T-cell (primary cell): ENCODE measurements at regions not wholly inside any gene's neighbourhood (a gene's known extent, or its start where the extent isn't known, plus 50 kb on each side); places are given as distances from the start of the nearest gene placed in this dataset.

Experiments used
- ATAC-seq, 4 experiments: fragments of 200-7000 bp in 3 of 4; fragments of 150-1000 bp in 1 of 4; cut with Tn5 transposase; replicated peaks in 1 of 4; 1 replicate in 3 of 4; 2 replicates in 1 of 4; pipeline ENCODE4 v1.10.0; 2021; ENCODE audit warnings: moderate library complexity in 3 of 4, mild to moderate bottlenecking in 2 of 4, moderate number of reproducible peaks in 1 of 4
- CTCF ChIA-PET, 2 donors: fragments of 300-600 bp; sonication (Branson Sonifier 250); formaldehyde crosslinking; loops; one replicate each; lab custom pipeline; 2022; ENCODE audit warnings: antibody characterized with exemption in 2 of 2; lab: Charles Lee
- POLR2A ChIA-PET, 2 donors: fragments of 300-600 bp; sonication (Branson Sonifier 250); formaldehyde crosslinking; loops; one replicate each; lab custom pipeline; 2022; ENCODE audit warnings: antibody characterized with exemption in 2 of 2; lab: Charles Lee
- DNase-seq, 35 experiments: peaks; one replicate each; pipeline versions ENCODE4 v3.0.0 to v3.0.0-alpha.2; 2013 to 2023
- H3K27ac ChIP-seq: one replicate; pipeline ENCODE4 v1.5.1; 2013; ENCODE audit warnings: low read length
- H3K27me3 ChIP-seq, 2 experiments: replicated peaks in 1 of 2; 1 replicate in 1 of 2; 2 replicates in 1 of 2; pipeline versions ENCODE4 v1.6.1 to v1.7.0; 2013; ENCODE audit warnings: low read length in 1 of 2, mixed read lengths in 1 of 2; ENCODE audit not compliant: control insufficient read depth in 2 of 2, insufficient read depth in 2 of 2; ENCODE audit errors: extremely low read depth in 1 of 2
- H3K36me3 ChIP-seq, 2 donors: 1 replicate in 1 of 2; 2 replicates in 1 of 2; pipeline versions ENCODE4 v1.6.1 to v1.7.0; 2013; ENCODE audit warnings: low read length in 1 of 2; ENCODE audit not compliant: control insufficient read depth in 2 of 2, insufficient read depth in 1 of 2; ENCODE audit errors: extremely low read depth in 1 of 2
- H3K4me1 ChIP-seq, 2 experiments: 1 replicate in 1 of 2; 2 replicates in 1 of 2; pipeline versions ENCODE4 v1.6.1 to v1.7.0; 2013; ENCODE audit warnings: low read length in 2 of 2, mixed read lengths in 1 of 2; ENCODE audit not compliant: insufficient read depth in 2 of 2, control insufficient read depth in 1 of 2; ENCODE audit errors: extremely low read depth in 1 of 2
- H3K4me3 ChIP-seq, 2 donors: 1 replicate in 1 of 2; 2 replicates in 1 of 2; pipeline versions ENCODE4 v1.5.1 to v1.7.0; 2013; ENCODE audit warnings: mild to moderate bottlenecking in 2 of 2, low read length in 1 of 2, moderate library complexity in 1 of 2; ENCODE audit not compliant: control insufficient read depth in 1 of 2; ENCODE audit errors: extremely low read depth in 1 of 2
- H3K9me3 ChIP-seq: 2 replicates; pipeline ENCODE4 v1.7.0; 2013
- H3K27ac Mint-ChIP-seq, 2 donors: one replicate each; pipeline ENCODE4 v1.8.0; 2020 to 2021; ENCODE audit warnings: mild to moderate bottlenecking in 2 of 2, mixed read lengths in 2 of 2
- H3K27me3 Mint-ChIP-seq, 2 donors: one replicate each; pipeline ENCODE4 v1.8.0; 2021 to 2022; ENCODE audit warnings: mixed read lengths in 2 of 2
- H3K36me3 Mint-ChIP-seq: one replicate; pipeline ENCODE4 v1.8.0; 2021; ENCODE audit warnings: mixed read lengths
- H3K4me1 Mint-ChIP-seq, 3 donors: one replicate each; pipeline ENCODE4 v1.8.0; 2020 to 2022; ENCODE audit warnings: mixed read lengths in 3 of 3, mild to moderate bottlenecking in 1 of 3
- H3K4me3 Mint-ChIP-seq, 3 donors: one replicate each; pipeline ENCODE4 v1.8.0; 2020 to 2022; ENCODE audit warnings: mild to moderate bottlenecking in 3 of 3, mixed read lengths in 3 of 3, moderate library complexity in 3 of 3
- H3K9me3 Mint-ChIP-seq, 3 donors: one replicate each; pipeline ENCODE4 v1.8.0; 2020 to 2022; ENCODE audit warnings: mixed read lengths in 3 of 3
- WGBS: methylation state at CpG from one replicate; pipeline ENCODE4 v1.1.5; 2013; ENCODE audit warnings: missing lambda C conversion rate; ENCODE audit not compliant: insufficient coverage; 5-methylcytosine and 5-hydroxymethylcytosine counted together

DNA sequence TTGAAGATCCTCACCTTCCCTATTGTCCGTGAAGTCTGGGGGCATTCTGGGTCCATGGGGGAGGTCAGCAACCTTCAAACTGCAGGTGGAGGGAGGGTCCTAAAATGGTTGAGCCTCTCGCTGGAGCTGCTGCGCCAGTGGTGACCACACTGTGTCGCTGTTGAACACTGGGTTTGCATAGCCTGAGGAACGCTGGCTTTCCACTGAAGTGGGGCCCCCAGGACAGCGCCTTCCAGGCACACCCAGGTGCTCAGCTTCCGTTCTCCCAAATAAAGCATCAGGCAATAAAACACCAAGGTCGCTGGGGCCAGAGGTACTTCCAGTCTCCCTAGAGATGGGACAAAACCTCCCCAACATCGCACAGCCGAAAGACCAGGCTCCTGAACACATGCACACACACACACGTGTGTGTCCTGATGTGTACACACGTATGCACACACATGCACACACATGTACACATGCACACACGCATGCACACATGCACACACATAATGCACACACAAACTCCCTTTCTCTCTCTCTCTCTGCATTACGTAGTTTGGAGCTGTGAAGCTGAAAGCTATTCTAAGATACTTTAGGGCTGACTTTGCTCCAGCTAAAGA is 120.6 kb downstream of the IRF8 start:
- Mint-ChIP-seq H3K4me3 (no peak overlapping the region), H3K4me1 (no peaks in the 10 kb centered on the region), H3K27ac (no peak overlapping the region), H3K27me3 (peaks cover 30 to 38% of the 10 kb centered on the region in 2 donors), H3K9me3 (peaks cover 3 to 24% (median 11%) of the 10 kb centered on the region in 3 donors), H3K36me3 (peaks cover 5% of the 10 kb centered on the region)
- DNase-seq (no peak), ATAC-seq (no peak)
- no peak overlapping the region for H3K27ac ChIP-seq
- H3K9me3 ChIP-seq, result peaks cover 3% of the 10 kb centered on the region
- H3K4me3 ChIP-seq, result no peak overlapping the region
- ChIA-PET CTCF (no interaction called here), POLR2A (no interaction called here)
- peaks cover 0 to 45% of the 10 kb centered on the region in 2 experiments for H3K27me3 ChIP-seq
- no peaks in the 10 kb centered on the region for H3K4me1 ChIP-seq
- H3K36me3 ChIP-seq, result no peaks in the 10 kb centered on the region
- 79% methylated on average over 10 of the region's 14 CpGs for WGBS

DNA sequence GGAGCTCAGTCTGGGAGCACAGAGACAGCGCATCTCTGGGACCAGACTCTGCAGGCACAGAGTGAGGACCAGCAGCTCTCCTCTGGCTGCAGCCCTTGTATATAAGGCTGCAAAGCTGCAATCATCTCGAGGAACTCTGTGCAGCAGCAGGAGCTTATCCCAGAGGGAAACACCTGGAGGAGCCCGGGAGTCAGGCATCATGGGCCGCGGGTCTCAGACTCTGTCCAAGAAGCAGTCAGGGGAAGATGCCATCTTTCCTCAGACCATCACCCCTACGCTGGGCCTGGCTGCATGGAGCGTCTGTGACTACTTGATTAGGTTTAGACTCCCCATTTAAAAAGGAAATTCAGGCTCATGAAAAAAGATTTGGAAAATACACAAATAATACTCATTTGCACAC is 122.0 kb downstream of the IRF8 start:
- WGBS, result 78% methylated on average over 5 of the region's 7 CpGs

DNA sequence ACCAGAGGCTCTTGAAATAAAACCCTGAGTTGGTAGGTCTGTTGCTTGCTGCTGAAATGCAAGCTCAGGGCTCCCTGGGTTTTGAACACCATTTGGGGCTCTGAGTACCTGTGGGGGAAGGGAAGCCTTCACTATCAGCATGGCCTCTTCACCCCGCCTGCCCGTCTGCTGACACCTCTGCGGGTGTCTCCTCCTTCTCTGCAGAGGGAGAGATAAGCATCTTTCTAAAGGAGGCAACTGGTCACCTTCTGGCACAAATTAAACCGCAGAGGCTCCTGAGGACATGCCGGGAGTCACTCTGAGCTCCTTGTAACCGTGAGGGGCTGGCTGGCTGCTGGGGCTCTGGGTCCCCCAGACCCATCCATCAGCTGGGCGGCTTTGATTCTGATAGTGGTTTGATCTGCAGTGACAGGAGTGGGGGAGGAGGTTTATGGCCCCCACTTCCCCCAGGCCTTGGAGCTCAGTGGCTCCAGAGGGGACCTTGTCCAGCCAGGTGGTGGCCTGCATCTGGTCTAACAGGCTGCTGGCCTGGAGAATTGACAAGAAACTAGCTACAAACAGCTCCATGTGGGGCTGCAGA is 123.5 kb downstream of the IRF8 start:
- Mint-ChIP-seq H3K27ac (no peak overlapping the region), H3K4me1 (no peaks in the 10 kb centered on the region), H3K27me3 (peaks cover 35 to 37% of the 10 kb centered on the region in 2 donors), H3K9me3 (peaks cover 3 to 32% (median 14%) of the 10 kb centered on the region in 3 donors), H3K4me3 (no peak overlapping the region), H3K36me3 (peaks cover 5% of the 10 kb centered on the region)
- ATAC-seq (no peak), DNase-seq (no peak)
- CTCF ChIA-PET, result interaction anchor here (1.2 to 1.7 kb wide), 2 partner anchors 201 kb away, joined by 3 to 4 read pairs; no protein-coding TSS in a partner anchor
- no peaks in the 10 kb centered on the region for H3K36me3 ChIP-seq
- H3K4me3 ChIP-seq, result no peak overlapping the region
- peaks cover 0 to 61% of the 10 kb centered on the region in 2 experiments for H3K27me3 ChIP-seq
- H3K9me3 ChIP-seq, result peaks cover 3% of the 10 kb centered on the region
- H3K27ac ChIP-seq, result no peak overlapping the region
- H3K4me1 ChIP-seq, result no peaks in the 10 kb centered on the region
- WGBS, result 90% methylated on average over 2 of the region's 7 CpGs
- POLR2A ChIA-PET, result no interaction called here

More for the DNA sequence above, 122.0 kb downstream of the IRF8 start:
- Mint-ChIP-seq H3K4me3 (no peak overlapping the region), H3K4me1 (no peaks in the 10 kb centered on the region), H3K27me3 (peaks cover 35 to 41% of the 10 kb centered on the region in 2 donors), H3K9me3 (peaks cover 3 to 32% (median 14%) of the 10 kb centered on the region in 3 donors), H3K27ac (no peak overlapping the region), H3K36me3 (peaks cover 5% of the 10 kb centered on the region)
- DNase-seq (no peak), ATAC-seq (no peak)
- H3K27me3 ChIP-seq, result peaks cover 0 to 57% of the 10 kb centered on the region in 2 experiments
- H3K27ac ChIP-seq, result no peak overlapping the region
- ChIA-PET CTCF (interaction anchor here in 1 of 2 donors (1.7 kb wide), 1 partner anchor 200 kb away, joined by 4 read pairs; no protein-coding TSS in a partner anchor), POLR2A (no interaction called here)
- H3K36me3 ChIP-seq, result no peaks in the 10 kb centered on the region
- H3K4me3 ChIP-seq, result no peak overlapping the region
- H3K4me1 ChIP-seq, result no peaks in the 10 kb centered on the region
- peaks cover 3% of the 10 kb centered on the region for H3K9me3 ChIP-seq

DNA sequence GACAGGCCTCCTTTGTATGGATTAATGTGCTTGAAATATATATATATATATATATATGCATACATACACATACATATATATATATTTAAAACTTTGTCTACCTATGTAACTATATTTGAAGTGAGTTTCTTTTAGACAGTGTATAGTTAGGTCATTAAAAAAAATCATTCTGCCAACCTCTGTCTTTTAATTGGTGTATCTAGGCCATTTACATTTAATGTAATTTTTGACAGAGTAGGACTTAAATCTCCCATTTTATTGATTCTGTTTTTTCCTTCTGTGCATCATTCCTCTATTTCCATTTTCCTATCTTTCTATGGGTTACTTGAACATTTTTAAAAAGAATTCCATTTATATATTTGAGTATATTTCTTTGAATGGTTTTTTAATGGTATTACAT is 125.2 kb downstream of the IRF8 start:
- CTCF ChIA-PET, result no interaction called here
- Mint-ChIP-seq H3K36me3 (peaks cover 5% of the 10 kb centered on the region), H3K27ac (no peak overlapping the region), H3K27me3 (peaks cover 19 to 33% of the 10 kb centered on the region in 2 donors), H3K9me3 (peaks cover 3 to 29% (median 14%) of the 10 kb centered on the region in 3 donors), H3K4me1 (no peaks in the 10 kb centered on the region), H3K4me3 (no peak overlapping the region)
- Histone ChIP-seq H3K27me3 (peaks cover 0 to 62% of the 10 kb centered on the region in 2 experiments), H3K4me1 (no peaks in the 10 kb centered on the region), H3K36me3 (no peaks in the 10 kb centered on the region), H3K9me3 (peaks cover 3% of the 10 kb centered on the region), H3K4me3 (no peak overlapping the region), H3K27ac (no peak overlapping the region)
- no peak for DNase-seq
- POLR2A ChIA-PET, result no interaction called here
- no peak for ATAC-seq

DNA sequence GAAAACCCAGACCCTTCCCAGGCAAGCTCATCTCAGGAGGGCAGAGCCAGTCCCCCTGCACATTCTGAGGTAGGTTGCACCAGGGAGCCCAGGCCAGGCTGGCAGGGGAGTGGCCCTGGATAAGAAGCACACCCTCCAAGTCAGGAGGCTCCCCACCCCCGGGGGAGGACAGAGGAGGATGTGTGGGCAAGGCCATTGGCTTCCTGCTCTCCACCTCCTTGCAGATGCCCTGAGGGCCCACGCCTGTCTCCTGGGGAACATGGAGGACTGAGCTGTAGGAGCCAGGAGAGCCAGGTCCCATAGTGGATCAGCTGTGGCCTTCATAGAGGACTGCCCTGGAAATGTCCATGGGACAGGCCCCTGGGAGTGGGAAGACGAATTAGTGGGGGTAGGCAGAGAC is 126.7 kb downstream of the IRF8 start:
- ATAC-seq (no peak), DNase-seq (peak in 1 of 35 experiments; percentile 20)
- no peaks in the 10 kb centered on the region for H3K4me1 Mint-ChIP-seq
- H3K36me3 Mint-ChIP-seq, result peaks cover 1% of the 10 kb centered on the region
- peaks cover 0 to 61% of the 10 kb centered on the region in 2 experiments for H3K27me3 ChIP-seq
- peaks cover 3% of the 10 kb centered on the region for H3K9me3 ChIP-seq
- H3K27me3 Mint-ChIP-seq, result peaks cover 11 to 24% of the 10 kb centered on the region in 2 donors
- H3K27ac ChIP-seq, result no peak overlapping the region
- H3K4me3 Mint-ChIP-seq, result no peak overlapping the region
- no peaks in the 10 kb centered on the region for H3K4me1 ChIP-seq
- POLR2A ChIA-PET, result no interaction called here
- no peak overlapping the region for H3K27ac Mint-ChIP-seq
- CTCF ChIA-PET, result no interaction called here
- H3K9me3 Mint-ChIP-seq, result peaks cover 3 to 21% (median 7%) of the 10 kb centered on the region in 3 donors
- no peaks in the 10 kb centered on the region for H3K36me3 ChIP-seq
- H3K4me3 ChIP-seq, result no peak overlapping the region
- 75% methylated on average over 1 of the region's 3 CpGs for WGBS

DNA sequence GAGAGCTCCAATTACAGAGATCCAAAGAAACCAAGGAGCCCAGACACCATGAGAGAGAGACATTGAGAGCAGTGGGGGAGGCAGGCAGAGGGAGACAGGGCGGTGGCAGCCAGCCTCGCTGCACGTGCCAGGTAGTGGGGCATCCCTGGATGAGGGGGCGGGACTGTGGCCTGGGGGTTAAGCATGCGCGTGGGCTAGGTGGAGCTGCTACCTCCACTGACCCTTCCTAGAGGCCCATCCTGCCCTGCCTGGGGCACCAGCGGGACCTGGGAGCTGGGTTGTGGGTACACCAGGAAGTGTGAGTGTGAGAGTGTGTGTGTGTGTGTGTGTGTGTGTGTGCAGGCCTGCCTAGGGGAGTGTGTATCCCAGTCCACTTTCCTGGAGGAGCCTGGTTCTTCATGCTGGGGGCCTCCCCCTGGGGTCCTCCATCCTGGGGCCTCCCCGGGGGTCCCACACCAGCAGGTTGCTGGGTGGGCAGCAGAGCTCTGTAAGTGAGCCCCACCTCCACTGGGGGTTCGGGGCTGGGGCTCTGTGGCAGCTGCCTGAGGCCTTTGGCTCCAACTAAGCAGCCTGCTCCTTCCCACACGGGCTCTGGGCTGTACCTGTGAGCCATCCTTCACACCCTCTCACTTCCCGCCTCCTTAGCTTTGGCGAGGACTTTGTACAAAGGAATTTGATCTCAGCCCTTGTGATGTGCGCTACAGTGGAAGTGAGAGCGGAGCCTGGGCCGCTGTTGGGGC is 127.4 kb downstream of the IRF8 start:
- Histone ChIP-seq H3K27ac (no peak overlapping the region), H3K4me3 (no peak overlapping the region), H3K9me3 (peaks cover 3% of the 10 kb centered on the region), H3K27me3 (peaks cover 0 to 59% of the 10 kb centered on the region in 2 experiments), H3K4me1 (no peaks in the 10 kb centered on the region), H3K36me3 (no peaks in the 10 kb centered on the region)
- 88% methylated on average over 8 of the region's 15 CpGs for WGBS
- Mint-ChIP-seq H3K4me3 (no peak overlapping the region), H3K27me3 (peaks cover 8 to 20% of the 10 kb centered on the region in 2 donors), H3K9me3 (peaks cover 3 to 21% (median 7%) of the 10 kb centered on the region in 3 donors), H3K36me3 (no peaks in the 10 kb centered on the region), H3K27ac (no peak overlapping the region), H3K4me1 (no peaks in the 10 kb centered on the region)
- POLR2A ChIA-PET, result no interaction called here
- DNase-seq (no peak), ATAC-seq (no peak)
- CTCF ChIA-PET, result no interaction called here
